ENCODE measurements at regions not wholly inside any gene's neighbourhood (a gene's known extent, or its start where the extent isn't known, plus 50 kb on each side); places are given as distances from the start of the nearest gene placed in this dataset.

GRCh38 chr10:105807935-105808587 lies 1167.0 kb downstream of the SORCS3 start:
- H3K4me3 ChIP-seq (ENCODE audit: low read length): no peak overlapping the region
- no peaks in the 10 kb centered on the region for H3K27me3 ChIP-seq (ENCODE audit: control insufficient read depth, insufficient read depth, low read length)
- no peaks in the 10 kb centered on the region for H3K36me3 ChIP-seq (ENCODE audit: control insufficient read depth, low read depth, low read length)
- H3K9ac ChIP-seq (ENCODE audit: low read length): no peak overlapping the region
- H3K9me3 ChIP-seq (ENCODE audit: control insufficient read depth, low read depth, low read length): no peaks in the 10 kb centered on the region
- no peaks in the 10 kb centered on the region for H3K4me1 ChIP-seq (ENCODE audit: control insufficient read depth, low read depth, low read length)
- H3K27ac ChIP-seq (ENCODE audit: low read length): no peak overlapping the region

- Histone ChIP-seq H3K4me1 (ENCODE audit: control insufficient read depth, low read depth, low read length) (no peaks in the 10 kb centered on the region), H3K9ac (ENCODE audit: low read length) (no peak overlapping the region), H3K27me3 (ENCODE audit: control insufficient read depth, insufficient read depth, low read length) (no peaks in the 10 kb centered on the region), H3K27ac (ENCODE audit: low read length) (no peak overlapping the region), H3K4me3 (ENCODE audit: low read length) (no peak overlapping the region), H3K9me3 (ENCODE audit: control insufficient read depth, low read depth, low read length) (no peaks in the 10 kb centered on the region), H3K36me3 (ENCODE audit: control insufficient read depth, low read depth, low read length) (no peaks in the 10 kb centered on the region)
Observed at GRCh38 chr10:105803206-105803605, 1162.1 kb downstream of the SORCS3 start.

- Histone ChIP-seq H3K4me3 (ENCODE audit: low read length) (no peak overlapping the region), H3K9ac (ENCODE audit: low read length) (no peak overlapping the region), H3K36me3 (ENCODE audit: control insufficient read depth, low read depth, low read length) (no peaks in the 10 kb centered on the region), H3K27me3 (ENCODE audit: control insufficient read depth, insufficient read depth, low read length) (no peaks in the 10 kb centered on the region), H3K4me1 (ENCODE audit: control insufficient read depth, low read depth, low read length) (no peaks in the 10 kb centered on the region), H3K27ac (ENCODE audit: low read length) (no peak overlapping the region), H3K9me3 (ENCODE audit: control insufficient read depth, low read depth, low read length) (no peaks in the 10 kb centered on the region)
Observed at GRCh38 chr10:105800641-105801040, 1159.6 kb downstream of the SORCS3 start.

- Histone ChIP-seq H3K4me1 (ENCODE audit: control insufficient read depth, low read depth, low read length) (no peaks in the 10 kb centered on the region), H3K9ac (ENCODE audit: low read length) (no peak overlapping the region), H3K9me3 (ENCODE audit: control insufficient read depth, low read depth, low read length) (no peaks in the 10 kb centered on the region), H3K36me3 (ENCODE audit: control insufficient read depth, low read depth, low read length) (no peaks in the 10 kb centered on the region), H3K27ac (ENCODE audit: low read length) (no peak overlapping the region), H3K27me3 (ENCODE audit: control insufficient read depth, insufficient read depth, low read length) (no peaks in the 10 kb centered on the region), H3K4me3 (ENCODE audit: low read length) (no peak overlapping the region)
Observed at GRCh38 chr10:105798328-105798889, 1157.3 kb downstream of the SORCS3 start.

- H3K4me1 ChIP-seq (ENCODE audit: control insufficient read depth, low read depth, low read length): no peaks in the 10 kb centered on the region
- no peak overlapping the region for H3K4me3 ChIP-seq (ENCODE audit: low read length)
- no peaks in the 10 kb centered on the region for H3K9me3 ChIP-seq (ENCODE audit: control insufficient read depth, low read depth, low read length)
- H3K27ac ChIP-seq (ENCODE audit: low read length): no peak overlapping the region
- H3K36me3 ChIP-seq (ENCODE audit: control insufficient read depth, low read depth, low read length): no peaks in the 10 kb centered on the region
- H3K9ac ChIP-seq (ENCODE audit: low read length): no peak overlapping the region
- H3K27me3 ChIP-seq (ENCODE audit: control insufficient read depth, insufficient read depth, low read length): no peaks in the 10 kb centered on the region
Observed at GRCh38 chr10:105797234-105797890, 1156.3 kb downstream of the SORCS3 start.

- Histone ChIP-seq H3K27me3 (ENCODE audit: control insufficient read depth, insufficient read depth, low read length) (no peaks in the 10 kb centered on the region), H3K27ac (ENCODE audit: low read length) (no peak overlapping the region), H3K36me3 (ENCODE audit: control insufficient read depth, low read depth, low read length) (no peaks in the 10 kb centered on the region), H3K4me3 (ENCODE audit: low read length) (no peak overlapping the region), H3K9me3 (ENCODE audit: control insufficient read depth, low read depth, low read length) (no peaks in the 10 kb centered on the region), H3K4me1 (ENCODE audit: control insufficient read depth, low read depth, low read length) (no peaks in the 10 kb centered on the region), H3K9ac (ENCODE audit: low read length) (no peak overlapping the region)
Observed at GRCh38 chr10:105793071-105793470, 1152.0 kb downstream of the SORCS3 start.

GRCh38 chr10:105785721-105786120 lies 1144.6 kb downstream of the SORCS3 start:
- no peak overlapping the region for H3K27ac ChIP-seq (ENCODE audit: low read length)
- no peaks in the 10 kb centered on the region for H3K36me3 ChIP-seq (ENCODE audit: control insufficient read depth, low read depth, low read length)
- no peaks in the 10 kb centered on the region for H3K4me1 ChIP-seq (ENCODE audit: control insufficient read depth, low read depth, low read length)
- no peak overlapping the region for H3K4me3 ChIP-seq (ENCODE audit: low read length)
- H3K9ac ChIP-seq (ENCODE audit: low read length): no peak overlapping the region
- H3K9me3 ChIP-seq (ENCODE audit: control insufficient read depth, low read depth, low read length): no peaks in the 10 kb centered on the region
- no peaks in the 10 kb centered on the region for H3K27me3 ChIP-seq (ENCODE audit: control insufficient read depth, insufficient read depth, low read length)

- Histone ChIP-seq H3K4me3 (ENCODE audit: low read length) (no peak overlapping the region), H3K27ac (ENCODE audit: low read length) (no peak overlapping the region), H3K9me3 (ENCODE audit: control insufficient read depth, low read depth, low read length) (no peaks in the 10 kb centered on the region)
Observed at GRCh38 chr10:105783936-105784483, 1142.9 kb downstream of the SORCS3 start.

GRCh38 chr10:105774881-105775280 lies 1133.8 kb downstream of the SORCS3 start:
- no peaks in the 10 kb centered on the region for H3K9me3 ChIP-seq (ENCODE audit: control insufficient read depth, low read depth, low read length)
- no peak overlapping the region for H3K27ac ChIP-seq (ENCODE audit: low read length)
- no peaks in the 10 kb centered on the region for H3K36me3 ChIP-seq (ENCODE audit: control insufficient read depth, low read depth, low read length)
- H3K9ac ChIP-seq (ENCODE audit: low read length): no peak overlapping the region
- no peak overlapping the region for H3K4me3 ChIP-seq (ENCODE audit: low read length)
- no peaks in the 10 kb centered on the region for H3K4me1 ChIP-seq (ENCODE audit: control insufficient read depth, low read depth, low read length)
- no peaks in the 10 kb centered on the region for H3K27me3 ChIP-seq (ENCODE audit: control insufficient read depth, insufficient read depth, low read length)

More at GRCh38 chr10:105783936-105784483, 1142.9 kb downstream of the SORCS3 start:
- no peak overlapping the region for H3K9ac ChIP-seq (ENCODE audit: low read length)
- H3K36me3 ChIP-seq (ENCODE audit: control insufficient read depth, low read depth, low read length): no peaks in the 10 kb centered on the region
- no peaks in the 10 kb centered on the region for H3K4me1 ChIP-seq (ENCODE audit: control insufficient read depth, low read depth, low read length)
- no peaks in the 10 kb centered on the region for H3K27me3 ChIP-seq (ENCODE audit: control insufficient read depth, insufficient read depth, low read length)

GRCh38 chr10:105774351-105774750 lies 1133.3 kb downstream of the SORCS3 start:
- no peak overlapping the region for H3K9ac ChIP-seq (ENCODE audit: low read length)
- H3K4me3 ChIP-seq (ENCODE audit: low read length): no peak overlapping the region
- no peaks in the 10 kb centered on the region for H3K4me1 ChIP-seq (ENCODE audit: control insufficient read depth, low read depth, low read length)

GRCh38 chr10:105770524-105771212 lies 1129.6 kb downstream of the SORCS3 start:
- no peak overlapping the region for H3K9ac ChIP-seq (ENCODE audit: low read length)

More at GRCh38 chr10:105774351-105774750, 1133.3 kb downstream of the SORCS3 start:
- H3K36me3 ChIP-seq (ENCODE audit: control insufficient read depth, low read depth, low read length): no peaks in the 10 kb centered on the region
- H3K9me3 ChIP-seq (ENCODE audit: control insufficient read depth, low read depth, low read length): no peaks in the 10 kb centered on the region
- H3K27ac ChIP-seq (ENCODE audit: low read length): no peak overlapping the region
- H3K27me3 ChIP-seq (ENCODE audit: control insufficient read depth, insufficient read depth, low read length): no peaks in the 10 kb centered on the region

More at GRCh38 chr10:105770524-105771212, 1129.6 kb downstream of the SORCS3 start:
- Histone ChIP-seq H3K27ac (ENCODE audit: low read length) (no peak overlapping the region), H3K4me1 (ENCODE audit: control insufficient read depth, low read depth, low read length) (no peaks in the 10 kb centered on the region), H3K27me3 (ENCODE audit: control insufficient read depth, insufficient read depth, low read length) (no peaks in the 10 kb centered on the region), H3K9me3 (ENCODE audit: control insufficient read depth, low read depth, low read length) (no peaks in the 10 kb centered on the region), H3K4me3 (ENCODE audit: low read length) (no peak overlapping the region), H3K36me3 (ENCODE audit: control insufficient read depth, low read depth, low read length) (no peaks in the 10 kb centered on the region)

Measured in iPS-18a (cell line).